Adrenal gland (tissue), 5 donors: ENCODE measurements at regions not wholly inside any gene's neighbourhood (a gene's known extent, or its start where the extent isn't known, plus 50 kb on each side); places are given as distances from the start of the nearest gene placed in this dataset.

Experiments
- CTCF ChIP-seq, 6 experiments: fragments of 450-650 bp in 4 of 6; fragments of 200-600 bp in 2 of 6; sonication (generic) in 1 of 6; IDR thresholded peaks; 1 replicate in 5 of 6; 2 replicates in 1 of 6; pipeline versions ENCODE4 v1.5.1 to v1.8.0; 2016 to 2021; ENCODE audit warnings: antibody characterized with exemption in 6 of 6, mild to moderate bottlenecking in 2 of 6, moderate library complexity in 1 of 6
- POLR2A ChIP-seq, 2 donors: fragments of 450-650 bp; IDR thresholded peaks; one replicate each; pipeline ENCODE4 v1.6.1; 2017; ENCODE audit warnings: antibody characterized with exemption in 2 of 2, mild to moderate bottlenecking in 2 of 2, moderate library complexity in 1 of 2
- donor health status: DM: no; HTN: no; CAD: no.

- TF ChIP-seq CTCF (IDR thresholded peaks at IDR 0.05) (peak in 5 of 6 experiments; percentile 22 to 48 (median 33)), POLR2A (IDR thresholded peaks at IDR 0.05) (no peak)
Measured at GRCh38 chr6:168132531-168133167, 53.6 kb upstream of the FRMD1 start.
